Right lobe of liver (tissue), 4 donors: ENCODE measurements at regions not wholly inside any gene's neighbourhood (a gene's known extent, or its start where the extent isn't known, plus 50 kb on each side); places are given as distances from the start of the nearest gene placed in this dataset.

Experiments
- CTCF ChIP-seq, 4 donors: fragments of 200-600 bp in 3 of 4; fragments of 450-650 bp in 1 of 4; IDR thresholded peaks; one replicate each; pipeline versions ENCODE4 v1.5.1 to v1.8.0; 2016 to 2022; ENCODE audit warnings: antibody characterized with exemption in 4 of 4, mild to moderate bottlenecking in 2 of 4
- POLR2A ChIP-seq: fragments of 450-650 bp; IDR thresholded peaks from one replicate; pipeline ENCODE4 v1.6.1; 2017; ENCODE audit warnings: antibody characterized with exemption, mild to moderate bottlenecking
- donor health status: DM: no; HTN: no; CAD: no.
- donor health status: DM: no; HTN: no; CAD: no.
- donor health status: DM: no; HTN: yes; CAD: no.

GRCh38 chr6:115220551-115221159 is 840.0 kb downstream of the FRK start:
- TF ChIP-seq POLR2A (no peak), CTCF (IDR thresholded peaks at IDR 0.05) (no peak)
